ENCODE measurements at regions not wholly inside any gene's neighbourhood (a gene's known extent, or its start where the extent isn't known, plus 50 kb on each side); places are given as distances from the start of the nearest gene placed in this dataset.

DNA sequence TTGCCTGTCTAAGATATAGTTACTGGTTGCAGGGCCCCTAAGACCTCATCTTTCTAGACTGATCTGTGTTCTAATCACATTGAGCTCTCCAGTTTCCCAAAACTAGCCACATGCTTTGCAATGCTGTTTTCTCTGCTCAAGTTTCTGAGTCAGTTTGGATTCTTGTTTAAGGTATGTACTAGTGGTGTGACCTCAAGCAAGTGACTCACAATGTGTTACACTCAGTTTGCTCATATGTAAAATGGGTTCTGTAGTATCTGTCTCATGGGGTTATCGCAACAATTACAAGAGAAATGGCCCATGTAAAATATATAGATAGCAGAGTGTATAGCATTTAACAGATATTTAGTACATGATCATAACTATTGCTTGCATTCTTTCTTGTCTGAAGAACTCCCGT lies 153.1 kb upstream of the ELL2 start:
- TF ChIP-seq, protein P1, sequence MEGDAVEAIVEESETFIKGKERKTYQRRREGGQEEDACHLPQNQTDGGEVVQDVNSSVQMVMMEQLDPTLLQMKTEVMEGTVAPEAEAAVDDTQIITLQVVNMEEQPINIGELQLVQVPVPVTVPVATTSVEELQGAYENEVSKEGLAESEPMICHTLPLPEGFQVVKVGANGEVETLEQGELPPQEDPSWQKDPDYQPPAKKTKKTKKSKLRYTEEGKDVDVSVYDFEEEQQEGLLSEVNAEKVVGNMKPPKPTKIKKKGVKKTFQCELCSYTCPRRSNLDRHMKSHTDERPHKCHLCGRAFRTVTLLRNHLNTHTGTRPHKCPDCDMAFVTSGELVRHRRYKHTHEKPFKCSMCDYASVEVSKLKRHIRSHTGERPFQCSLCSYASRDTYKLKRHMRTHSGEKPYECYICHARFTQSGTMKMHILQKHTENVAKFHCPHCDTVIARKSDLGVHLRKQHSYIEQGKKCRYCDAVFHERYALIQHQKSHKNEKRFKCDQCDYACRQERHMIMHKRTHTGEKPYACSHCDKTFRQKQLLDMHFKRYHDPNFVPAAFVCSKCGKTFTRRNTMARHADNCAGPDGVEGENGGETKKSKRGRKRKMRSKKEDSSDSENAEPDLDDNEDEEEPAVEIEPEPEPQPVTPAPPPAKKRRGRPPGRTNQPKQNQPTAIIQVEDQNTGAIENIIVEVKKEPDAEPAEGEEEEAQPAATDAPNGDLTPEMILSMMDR (IDR thresholded peaks at IDR 0.05), result no peak
- TF ChIP-seq POLR2AphosphoS5 (IDR thresholded peaks at IDR 0.05; ENCODE audit: low read depth, low read length) (no peak), SIN3A (IDR thresholded peaks at IDR 0.05; ENCODE audit: borderline replicate concordance, insufficient read depth, low read depth, low read length) (no peak), TCF7L2 (IDR thresholded peaks at IDR 0.05; ENCODE audit: low read depth, low read length) (no peak)
- TF ChIP-seq, protein P2, sequence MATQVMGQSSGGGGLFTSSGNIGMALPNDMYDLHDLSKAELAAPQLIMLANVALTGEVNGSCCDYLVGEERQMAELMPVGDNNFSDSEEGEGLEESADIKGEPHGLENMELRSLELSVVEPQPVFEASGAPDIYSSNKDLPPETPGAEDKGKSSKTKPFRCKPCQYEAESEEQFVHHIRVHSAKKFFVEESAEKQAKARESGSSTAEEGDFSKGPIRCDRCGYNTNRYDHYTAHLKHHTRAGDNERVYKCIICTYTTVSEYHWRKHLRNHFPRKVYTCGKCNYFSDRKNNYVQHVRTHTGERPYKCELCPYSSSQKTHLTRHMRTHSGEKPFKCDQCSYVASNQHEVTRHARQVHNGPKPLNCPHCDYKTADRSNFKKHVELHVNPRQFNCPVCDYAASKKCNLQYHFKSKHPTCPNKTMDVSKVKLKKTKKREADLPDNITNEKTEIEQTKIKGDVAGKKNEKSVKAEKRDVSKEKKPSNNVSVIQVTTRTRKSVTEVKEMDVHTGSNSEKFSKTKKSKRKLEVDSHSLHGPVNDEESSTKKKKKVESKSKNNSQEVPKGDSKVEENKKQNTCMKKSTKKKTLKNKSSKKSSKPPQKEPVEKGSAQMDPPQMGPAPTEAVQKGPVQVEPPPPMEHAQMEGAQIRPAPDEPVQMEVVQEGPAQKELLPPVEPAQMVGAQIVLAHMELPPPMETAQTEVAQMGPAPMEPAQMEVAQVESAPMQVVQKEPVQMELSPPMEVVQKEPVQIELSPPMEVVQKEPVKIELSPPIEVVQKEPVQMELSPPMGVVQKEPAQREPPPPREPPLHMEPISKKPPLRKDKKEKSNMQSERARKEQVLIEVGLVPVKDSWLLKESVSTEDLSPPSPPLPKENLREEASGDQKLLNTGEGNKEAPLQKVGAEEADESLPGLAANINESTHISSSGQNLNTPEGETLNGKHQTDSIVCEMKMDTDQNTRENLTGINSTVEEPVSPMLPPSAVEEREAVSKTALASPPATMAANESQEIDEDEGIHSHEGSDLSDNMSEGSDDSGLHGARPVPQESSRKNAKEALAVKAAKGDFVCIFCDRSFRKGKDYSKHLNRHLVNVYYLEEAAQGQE (IDR thresholded peaks at IDR 0.05; ENCODE audit: insufficient read depth in 1 of 2, low read depth in 2 of 2, low read length in 1 of 2), result no peak
